ENCODE measurements at regions not wholly inside any gene's neighbourhood (a gene's known extent, or its start where the extent isn't known, plus 50 kb on each side); places are given as distances from the start of the nearest gene placed in this dataset.
"Not testable (repeated sequence)": the region's sequence is repeated elsewhere in the genome, so short reads cannot be mapped to it uniquely, and the experiment has no call there.

DNA sequence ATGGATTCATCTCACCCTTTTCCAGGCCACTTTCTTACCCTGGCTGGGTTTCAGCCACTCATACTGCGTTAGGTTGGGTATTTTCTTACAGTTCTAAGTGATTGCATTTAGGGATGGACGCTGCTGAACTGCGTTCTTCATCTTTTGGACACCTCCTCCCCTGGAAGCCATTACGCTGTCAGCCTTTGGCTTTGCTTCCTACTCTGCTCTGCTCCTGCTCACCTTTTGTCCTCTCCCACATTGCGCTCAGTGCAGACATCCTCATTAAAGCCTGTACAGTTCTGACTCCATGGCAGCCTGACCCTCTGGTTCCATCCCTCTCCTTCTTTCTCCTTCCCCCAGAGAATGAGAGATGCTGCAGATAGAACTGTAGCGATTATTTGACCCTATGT is 108.9 kb downstream of the SRGAP2 start:
- DNase-seq (ENCODE audit: low spot score): not testable (repeated sequence)

GRCh38 chr1:206314951-206315636 is 111.8 kb downstream of the SRGAP2 start:
- not testable (repeated sequence) for DNase-seq (ENCODE audit: low spot score)

DNA sequence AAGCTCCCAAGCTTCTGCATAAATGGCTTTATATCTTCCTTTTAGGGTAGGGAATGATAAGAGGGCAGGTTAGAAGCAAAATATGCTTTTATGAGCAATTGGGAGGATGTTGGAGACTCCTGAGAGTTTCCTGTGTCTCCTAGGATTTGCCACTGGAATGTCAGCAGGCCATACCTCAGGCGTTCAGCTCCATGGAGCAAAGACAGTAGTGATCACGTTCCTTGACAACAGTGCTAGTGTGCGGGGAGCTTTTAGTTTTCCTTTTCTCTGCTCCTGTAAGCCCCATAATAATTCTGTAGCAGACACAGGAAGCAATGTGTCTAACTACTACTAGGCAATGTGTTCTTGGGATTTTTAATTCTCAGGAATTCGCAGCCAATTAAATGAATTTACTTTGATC is 113.6 kb downstream of the SRGAP2 start:
- not testable (repeated sequence) for DNase-seq (ENCODE audit: low spot score)

DNA sequence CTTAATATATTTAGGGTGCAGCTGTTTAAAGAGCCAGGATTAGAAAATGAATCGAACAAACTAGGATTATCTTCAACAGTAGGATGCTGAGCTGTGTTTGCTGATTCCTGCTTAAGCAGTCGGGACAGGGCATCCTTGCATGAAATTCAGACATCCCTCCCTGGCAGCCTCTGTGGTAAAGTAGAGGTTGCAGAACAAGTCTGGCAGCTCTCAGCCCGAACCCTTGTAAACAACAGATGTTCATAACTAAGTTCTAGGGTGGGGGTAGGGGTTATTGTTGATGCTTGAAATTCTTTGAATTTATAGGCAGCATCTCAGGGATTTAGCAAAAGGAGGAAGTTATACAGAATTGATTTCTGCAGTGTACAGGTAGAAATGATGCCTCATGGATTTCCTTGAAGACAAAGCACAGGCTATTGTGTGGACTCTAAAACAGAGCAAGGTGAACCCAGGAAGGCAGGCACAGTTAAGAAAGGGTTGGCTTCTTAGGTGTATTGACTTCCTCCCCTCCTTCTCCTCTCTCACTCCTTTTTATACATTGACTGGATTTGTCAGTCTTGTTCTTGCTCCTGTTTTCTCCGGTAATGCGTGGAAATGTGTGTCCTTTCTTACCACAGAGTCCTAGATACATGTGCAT is 114.7 kb downstream of the SRGAP2 start:
- not testable (repeated sequence) for DNase-seq (ENCODE audit: low spot score)

GRCh38 chr1:206320227-206320626 is 116.9 kb downstream of the SRGAP2 start:
- not testable (repeated sequence) for DNase-seq (ENCODE audit: low spot score)

DNA sequence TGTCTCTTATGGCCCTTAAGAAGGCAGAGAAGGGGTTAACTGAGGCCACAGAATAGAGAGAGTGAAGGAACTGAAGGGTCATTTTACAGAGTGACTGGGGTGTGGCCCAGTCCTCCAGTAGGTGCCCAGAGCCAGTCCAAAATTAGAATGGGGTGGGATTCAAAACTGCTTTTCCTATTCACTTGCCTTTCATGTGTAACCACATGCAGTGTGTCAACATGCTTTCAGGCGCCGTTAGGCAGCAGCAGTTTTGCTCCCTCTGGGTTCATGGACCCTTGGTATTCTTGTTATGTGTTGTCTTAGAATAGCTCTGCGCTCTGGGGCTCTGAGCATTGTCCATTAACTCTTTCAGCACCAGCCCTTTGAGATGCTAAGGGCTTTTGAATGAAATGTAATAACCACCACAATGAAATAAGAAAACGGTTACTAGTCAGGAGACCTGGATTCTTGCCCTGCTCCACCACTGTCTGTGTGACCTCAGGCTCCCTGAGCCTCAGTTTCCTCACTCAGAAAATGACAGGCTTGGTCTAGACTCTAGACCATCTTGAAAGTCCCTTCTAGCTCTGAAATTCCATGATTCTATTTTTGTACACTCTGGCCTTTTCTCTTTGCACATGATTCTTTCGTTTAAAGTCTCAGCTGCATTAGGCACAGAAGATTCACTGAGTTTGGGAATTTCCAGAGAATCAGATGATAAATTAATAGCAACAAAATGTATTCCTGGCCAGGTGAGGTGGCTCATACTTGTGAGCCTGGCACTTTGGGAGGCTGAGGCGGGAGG is 123.0 kb downstream of the SRGAP2 start:
- not testable (repeated sequence) for DNase-seq (ENCODE audit: low spot score)

- DNase-seq (ENCODE audit: low spot score): not testable (repeated sequence)
These were observed 128.3 kb downstream of the SRGAP2 start for GRCh38 chr1:206331597-206331996.

GRCh38 chr1:206333316-206333715 is 130.0 kb downstream of the SRGAP2 start:
- DNase-seq (ENCODE audit: low spot score): not testable (repeated sequence)

DNA sequence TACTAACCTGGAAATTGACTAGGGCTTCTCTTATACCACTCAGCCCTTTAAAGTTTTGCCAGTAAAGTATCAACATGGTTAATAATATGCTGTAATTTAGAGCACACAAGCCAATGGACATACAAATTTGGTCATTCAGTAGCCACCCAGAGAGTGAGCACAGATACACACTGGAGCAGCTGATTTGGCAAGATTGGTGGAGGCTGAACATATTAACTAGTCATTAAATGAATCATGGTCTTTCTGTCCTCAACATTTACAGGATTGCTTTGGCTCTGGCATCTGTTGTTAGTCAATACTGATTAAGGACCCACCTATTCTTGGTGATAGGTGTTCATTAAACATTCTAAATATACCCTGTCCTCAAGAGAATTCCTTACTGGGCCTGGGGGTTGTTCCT is 130.6 kb downstream of the SRGAP2 start:
- not testable (repeated sequence) for DNase-seq (ENCODE audit: low spot score)

- not testable (repeated sequence) for DNase-seq (ENCODE audit: low spot score)
These were observed 131.1 kb downstream of the SRGAP2 start for GRCh38 chr1:206334481-206334880.

- DNase-seq (ENCODE audit: low spot score): not testable (repeated sequence)
These were observed 131.8 kb downstream of the SRGAP2 start for GRCh38 chr1:206335162-206335561.

- DNase-seq (ENCODE audit: low spot score): not testable (repeated sequence)
These were observed 132.8 kb downstream of the SRGAP2 start for GRCh38 chr1:206335875-206336846.

DNA sequence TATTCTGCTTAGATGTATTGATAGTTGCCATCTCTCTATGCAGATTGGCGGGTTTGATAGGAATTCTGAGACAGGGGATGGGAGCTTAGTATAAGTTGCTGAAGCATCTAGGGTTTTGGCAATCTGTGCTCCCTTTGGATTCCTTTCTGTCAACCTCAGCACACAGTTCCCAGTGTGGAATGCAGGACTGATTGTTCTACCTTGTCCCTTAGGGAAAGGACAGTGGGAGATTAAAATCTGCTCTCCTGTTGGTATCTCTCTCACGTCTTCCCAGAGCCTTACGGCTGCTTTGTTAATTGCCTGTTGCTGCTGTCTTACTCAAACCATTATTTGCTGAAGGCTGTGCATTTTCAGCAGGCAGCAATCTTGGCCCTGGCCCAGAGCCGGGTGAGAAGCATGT is 133.3 kb upstream of the IKBKE start:
- not testable (repeated sequence) for DNase-seq (ENCODE audit: low spot score)

DNA sequence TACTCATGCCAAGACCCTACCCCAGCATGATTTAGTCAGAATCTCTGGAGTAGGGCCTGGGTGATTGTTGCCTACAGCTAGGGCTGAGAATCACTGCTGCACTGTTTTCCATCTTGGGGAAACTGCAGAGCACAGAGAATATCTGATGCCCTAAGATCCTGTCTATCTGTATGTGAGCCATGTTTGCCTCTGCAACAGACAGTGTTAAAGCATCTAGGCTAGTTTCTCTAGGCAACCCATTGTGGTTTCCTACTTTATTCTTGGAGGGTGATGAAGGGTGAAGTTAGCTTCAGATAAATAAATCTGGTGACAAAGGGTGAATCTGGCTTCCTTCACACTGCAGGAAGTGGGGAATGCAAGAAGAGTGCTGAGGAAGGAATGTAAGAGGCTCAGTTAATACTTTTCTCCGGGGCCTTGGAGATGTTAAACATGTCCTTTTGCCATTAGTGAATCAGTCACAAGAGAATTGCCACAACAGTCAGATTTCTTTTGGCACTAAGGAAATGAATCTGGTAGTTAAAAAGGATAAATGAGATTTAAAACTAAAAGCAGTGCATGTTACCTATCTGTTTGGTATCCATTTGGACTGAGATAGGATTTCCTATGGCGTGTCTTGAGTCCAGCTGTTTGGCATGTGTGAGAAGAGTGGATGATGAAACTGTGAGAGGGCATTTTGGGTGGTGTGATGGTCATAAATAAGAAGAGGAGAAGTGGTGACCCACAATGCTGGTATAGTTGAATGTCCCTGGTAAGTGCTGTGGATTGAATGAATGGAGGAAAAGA is 119.6 kb upstream of the IKBKE start:
- DNase-seq (ENCODE audit: low spot score): not testable (repeated sequence)

- not testable (repeated sequence) for DNase-seq (ENCODE audit: low spot score)
These were observed 118.8 kb upstream of the IKBKE start for GRCh38 chr1:206351276-206352052.

GRCh38 chr1:206356310-206356709 is 114.0 kb upstream of the IKBKE start:
- DNase-seq (ENCODE audit: low spot score): not testable (repeated sequence)

GRCh38 chr1:206357962-206358361 is 112.3 kb upstream of the IKBKE start:
- not testable (repeated sequence) for DNase-seq (ENCODE audit: low spot score)

DNA sequence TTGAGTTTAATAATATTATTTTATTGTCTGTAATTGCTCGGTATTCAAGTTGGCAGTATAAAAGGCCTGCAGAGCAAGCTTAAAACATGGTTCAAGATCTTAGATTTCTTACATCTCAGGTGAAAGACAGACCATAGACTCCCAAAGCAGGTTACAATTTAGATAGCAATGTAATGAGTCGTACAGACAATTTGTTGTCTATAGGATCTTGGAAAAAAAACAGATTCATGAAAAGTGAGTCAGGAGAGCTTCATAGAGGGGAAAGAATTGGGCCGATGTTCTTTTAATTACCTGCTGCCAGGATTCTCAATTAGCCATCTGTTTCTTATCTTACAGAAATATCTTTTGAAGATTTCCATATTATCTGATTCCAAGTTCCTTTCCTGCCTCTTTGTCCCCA is 111.5 kb upstream of the IKBKE start:
- DNase-seq (ENCODE audit: low spot score): not testable (repeated sequence)

- not testable (repeated sequence) for DNase-seq (ENCODE audit: low spot score)
These were observed 110.9 kb upstream of the IKBKE start for GRCh38 chr1:206359377-206359776.

GRCh38 chr1:206361978-206362543 is 108.2 kb upstream of the IKBKE start:
- DNase-seq (ENCODE audit: low spot score): not testable (repeated sequence)

All from CD4-positive, alpha-beta T cell treated with Interleukin-2 at 100 ng/mL for 4 hours (primary cell).